Stimulated activated CD4-positive, alpha-beta T cell treated with anti-CD3 and anti-CD28 coated beads, Interleukin-2, amount 100 ng/mL, for 24 hours (primary cell): ENCODE measurements at regions not wholly inside any gene's neighbourhood (a gene's known extent, or its start where the extent isn't known, plus 50 kb on each side); places are given as distances from the start of the nearest gene placed in this dataset.

Source experiments
- DNase-seq, 2 donors: peaks; one replicate each; pipeline ENCODE4 v3.0.0-alpha.2; 2020

GRCh38 chr11:45597097-45597496, 68.3 kb downstream of the CHST1 start:
- DNase-seq = no peak

GRCh38 chr11:45596571-45596970, 68.9 kb downstream of the CHST1 start:
- DNase-seq = no peak

DNA sequence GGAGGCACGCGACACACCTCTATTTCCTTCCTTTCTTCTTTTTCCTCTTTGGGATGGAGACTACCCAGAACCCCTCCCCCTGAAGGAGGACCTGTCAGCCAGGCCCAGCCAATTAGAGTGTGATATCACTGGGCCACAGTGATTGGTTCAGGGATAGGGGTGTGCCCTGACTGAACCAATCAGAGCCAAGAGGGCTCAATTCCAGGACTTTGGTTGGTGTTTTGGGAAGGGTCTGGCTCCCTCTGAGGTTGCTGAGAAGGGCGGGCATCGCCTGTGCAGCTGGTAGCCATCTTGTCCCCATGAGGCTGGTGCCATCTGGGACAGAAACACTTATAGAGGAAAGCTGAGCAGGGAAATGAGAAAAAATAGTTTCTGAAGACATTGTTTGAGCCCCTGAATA, 71.4 kb downstream of the CHST1 start:
- no peak for DNase-seq

DNA sequence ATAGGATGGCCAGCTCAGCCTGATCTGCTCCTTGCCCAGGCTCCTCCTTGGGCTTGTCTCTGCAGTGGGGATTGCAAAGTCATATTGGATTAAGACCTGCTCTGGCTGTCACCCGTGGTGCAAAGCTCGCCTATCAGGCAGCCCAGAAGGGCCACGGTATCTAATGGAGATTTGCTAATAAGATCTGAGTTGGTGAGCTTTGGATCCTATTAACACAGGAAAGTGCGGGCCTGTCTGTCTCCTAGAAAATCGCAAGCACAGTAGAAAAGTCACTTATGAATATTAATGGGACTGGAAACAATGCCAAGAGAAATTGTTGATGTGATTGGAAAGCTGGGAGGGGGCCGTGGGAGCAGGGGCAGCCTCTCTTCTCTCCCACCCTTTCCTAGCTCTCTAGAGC, 72.8 kb downstream of the CHST1 start:
- DNase-seq = no peak

DNA sequence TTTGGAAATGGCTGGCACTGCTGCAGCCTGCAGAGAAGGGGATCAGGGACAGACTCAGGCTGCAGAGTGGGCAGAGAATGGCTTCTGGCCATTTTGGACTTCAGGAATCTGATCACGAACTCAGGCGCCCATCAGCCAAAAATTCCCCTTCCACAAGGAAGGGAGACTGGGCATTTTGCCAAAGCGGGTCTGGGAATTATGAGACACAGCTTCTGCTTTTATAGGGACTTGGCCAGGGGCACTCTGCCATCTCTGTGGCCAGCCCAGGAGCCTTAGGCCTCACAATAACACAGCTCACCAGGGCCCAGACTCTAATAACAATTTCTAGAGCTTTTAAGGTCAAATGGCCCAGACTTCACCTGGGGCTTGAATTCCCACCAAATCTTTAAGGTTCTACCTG, 74.7 kb downstream of the CHST1 start:
- no peak for DNase-seq

DNA sequence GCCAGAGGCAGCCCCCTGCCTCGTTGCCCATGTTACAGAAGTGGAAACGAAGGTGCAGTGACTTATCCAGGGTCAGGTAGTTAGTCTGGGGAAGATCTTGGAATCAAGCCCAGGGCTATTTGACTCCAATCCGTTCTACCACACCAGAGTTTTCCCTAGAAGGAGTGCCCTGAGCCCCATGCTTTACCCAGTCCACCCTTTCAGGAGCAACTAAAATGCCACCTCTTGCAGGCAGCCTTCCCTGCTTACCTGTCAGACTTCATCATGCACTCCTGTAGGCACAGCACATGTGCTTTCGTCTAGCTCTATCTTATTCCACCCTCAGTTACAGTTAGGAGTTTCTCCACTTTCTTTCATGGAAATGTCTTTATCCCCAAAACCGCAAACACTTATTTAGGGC, 80.2 kb downstream of the CHST1 start:
- no peak for DNase-seq

GRCh38 chr11:45583981-45584566, 81.3 kb downstream of the CHST1 start:
- DNase-seq = no peak

- no peak for DNase-seq
Observed at GRCh38 chr11:45580399-45580798, 85.0 kb downstream of the CHST1 start.

DNA sequence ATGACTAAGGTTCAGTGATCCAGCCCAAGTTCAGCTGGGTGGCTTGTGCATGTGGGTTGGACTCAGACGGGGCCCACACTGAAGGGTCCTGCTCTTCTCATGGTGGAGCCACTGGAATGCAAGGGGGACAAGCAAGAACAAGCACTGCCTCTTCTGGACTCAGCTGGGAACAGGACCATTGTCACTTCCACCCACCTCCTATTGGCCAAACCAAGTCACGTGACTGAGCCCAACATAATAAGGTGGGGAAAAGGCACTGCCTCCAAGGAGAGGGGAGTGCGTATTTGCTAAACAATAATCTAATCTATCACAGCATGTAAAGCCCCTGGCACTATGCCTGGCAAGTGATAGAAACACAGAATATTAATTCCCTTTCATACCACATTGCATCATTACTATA, 87.1 kb downstream of the CHST1 start:
- DNase-seq = no peak

DNA sequence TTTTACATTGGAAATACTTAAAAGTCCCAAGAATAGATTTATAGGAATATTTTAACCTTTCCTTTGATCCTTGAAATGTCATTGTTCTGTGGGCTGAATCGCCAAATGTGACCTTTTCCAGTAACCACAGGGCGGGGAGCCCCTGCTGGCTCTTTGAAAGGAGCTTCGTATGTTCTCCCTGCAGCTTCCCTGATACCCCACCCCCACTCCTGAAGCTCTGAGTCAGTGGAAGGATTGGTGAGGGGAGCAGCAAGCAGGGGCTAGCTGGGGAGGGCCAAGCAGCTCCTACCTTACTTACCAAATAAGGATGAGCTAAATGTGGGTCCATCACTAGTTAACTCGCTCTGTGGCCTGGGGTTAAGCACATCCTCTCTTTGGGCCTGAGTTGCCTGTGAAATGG, 87.7 kb downstream of the CHST1 start:
- DNase-seq = no peak

- no peak for DNase-seq
Observed at GRCh38 chr11:45576461-45577215, 88.8 kb downstream of the CHST1 start.

GRCh38 chr11:45573728-45574127, 91.7 kb downstream of the CHST1 start:
- DNase-seq = no peak

DNA sequence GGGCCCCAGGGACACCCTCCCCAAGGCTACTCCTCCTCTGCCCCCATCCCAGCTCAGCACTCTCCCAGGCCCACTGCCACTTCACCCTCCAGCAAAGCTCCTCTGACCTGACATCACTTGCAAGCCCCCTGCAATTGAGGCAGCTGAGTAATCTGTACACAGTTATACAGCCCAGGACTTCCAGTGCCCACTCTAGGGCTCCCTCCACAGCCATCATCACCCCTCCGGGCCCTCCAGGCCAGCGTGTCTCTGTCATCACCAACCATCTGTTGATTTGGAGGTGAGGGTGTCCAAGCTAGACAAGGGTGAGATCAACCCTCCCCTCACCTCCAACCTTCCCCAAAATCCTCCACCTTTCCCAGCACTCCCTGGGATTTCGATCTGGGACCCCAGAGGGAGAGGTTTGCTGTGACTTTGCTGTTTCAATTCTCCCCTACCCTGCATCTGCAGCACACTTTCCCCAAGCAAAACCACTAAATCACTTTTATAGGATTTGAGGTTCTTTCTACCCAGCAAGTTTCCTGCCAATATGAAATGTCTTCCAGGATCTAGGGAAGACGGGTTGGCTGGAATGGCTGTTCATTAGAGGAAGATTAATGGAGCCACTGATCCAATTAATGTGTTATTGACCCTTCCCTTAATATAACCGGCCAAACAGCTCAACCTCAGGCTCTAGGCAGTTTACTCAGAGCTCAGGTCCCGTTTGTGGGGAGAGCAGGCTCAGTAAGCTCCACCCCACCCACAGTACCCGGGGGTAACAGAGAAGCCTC, 92.9 kb downstream of the CHST1 start:
- DNase-seq = no peak

- no peak for DNase-seq
Observed at GRCh38 chr11:45569776-45570175, 95.6 kb downstream of the CHST1 start.

- DNase-seq = no peak
Observed at GRCh38 chr11:45568049-45568448, 97.4 kb downstream of the CHST1 start.

- DNase-seq = no peak
Observed at GRCh38 chr11:45565446-45565988, 99.9 kb downstream of the CHST1 start.

DNA sequence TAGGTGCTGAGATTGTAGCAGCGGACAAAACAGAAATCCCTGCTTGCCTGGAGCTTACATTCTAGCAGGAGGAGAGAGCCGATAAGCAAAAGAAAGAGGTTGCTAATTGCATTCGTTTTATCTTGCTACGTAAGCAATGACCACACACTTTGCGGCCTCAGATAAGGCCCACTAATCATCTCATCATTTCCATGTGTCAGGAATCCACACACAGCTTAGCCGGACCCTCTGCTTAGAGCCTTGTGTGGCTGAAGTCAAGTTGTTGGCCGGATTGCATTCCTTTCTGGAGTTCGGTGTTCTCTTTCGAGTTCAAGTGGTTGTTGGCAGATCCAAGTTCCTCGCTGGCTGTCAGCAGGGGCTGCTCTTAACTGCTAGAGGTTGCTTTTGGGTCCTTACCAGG, 101.6 kb downstream of the CHST1 start:
- DNase-seq = no peak

DNA sequence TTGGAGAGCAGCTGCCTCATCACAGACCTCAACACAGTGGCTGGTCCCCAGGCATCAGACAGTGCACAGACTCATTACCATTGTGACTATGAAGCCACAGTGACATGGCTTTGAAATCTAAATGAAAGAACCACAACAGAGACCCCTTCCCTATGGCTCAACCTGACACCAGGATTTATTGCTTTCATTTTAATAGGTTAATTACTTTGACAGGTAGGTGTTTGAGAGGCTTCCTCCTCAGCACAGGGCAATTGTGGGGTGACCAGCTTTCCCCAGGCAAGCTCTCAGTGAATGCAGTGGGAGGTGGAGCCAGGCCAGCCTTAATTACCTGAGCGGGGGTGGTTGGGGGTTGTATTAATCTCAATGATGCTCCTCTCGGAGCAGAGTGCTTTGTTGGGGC, 102.3 kb downstream of the CHST1 start:
- DNase-seq = no peak

- no peak for DNase-seq
Observed at GRCh38 chr11:45560913-45561281, 104.5 kb downstream of the CHST1 start.

DNA sequence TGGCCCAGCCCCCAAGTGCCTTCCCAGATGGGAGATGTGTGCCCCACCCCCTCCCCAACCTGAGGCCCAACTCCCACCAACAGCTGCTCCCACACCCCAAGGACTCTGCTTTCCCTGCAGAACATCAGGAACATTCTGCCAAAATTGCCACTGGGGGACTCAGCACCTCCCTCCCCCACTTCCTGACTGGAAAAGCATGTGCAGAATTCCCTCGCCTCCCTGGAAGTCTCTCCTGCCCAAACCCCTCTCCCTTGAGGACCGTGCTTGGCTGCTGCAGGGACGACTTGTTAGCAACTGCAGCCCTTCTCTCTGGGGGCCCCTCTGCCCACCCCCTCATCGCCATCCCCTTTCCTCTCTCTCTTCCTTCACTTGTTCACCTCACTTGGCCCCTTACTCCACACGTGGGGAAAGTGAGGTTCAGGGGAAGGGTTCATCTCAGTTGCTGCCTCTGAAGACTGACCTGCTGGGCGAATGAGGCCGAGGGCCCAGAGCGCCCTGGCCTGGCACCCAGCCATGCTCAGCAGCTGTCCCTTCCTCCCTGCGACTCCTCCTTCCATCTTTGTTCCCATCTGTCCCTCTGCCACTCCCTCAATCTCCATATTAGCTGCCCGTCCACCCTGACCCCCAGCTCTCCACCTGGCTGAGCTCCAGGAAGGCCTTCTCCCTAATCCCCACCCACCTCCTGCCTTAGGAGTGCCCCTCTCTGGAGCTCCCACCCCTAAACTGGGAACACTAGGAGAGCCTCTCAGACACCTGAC, 105.1 kb downstream of the CHST1 start:
- DNase-seq = no peak

- DNase-seq = no peak
Observed at GRCh38 chr11:45556851-45557707, 108.3 kb downstream of the CHST1 start.
